ENCODE measurements at regions not wholly inside any gene's neighbourhood (a gene's known extent, or its start where the extent isn't known, plus 50 kb on each side); places are given as distances from the start of the nearest gene placed in this dataset.

GRCh38 chr3:182000447-182000846 lies 288.7 kb downstream of the SOX2 start:
- no peak overlapping the region for H2BK5ac ChIP-seq (ENCODE audit: low read depth, low read length, poor library complexity, severe bottlenecking)
- no peak overlapping the region for H2BK120ac ChIP-seq (ENCODE audit: low read depth, low read length)
- H4K20me1 ChIP-seq (ENCODE audit: insufficient read depth, low read length) = no peaks in the 10 kb centered on the region
- no peak overlapping the region for H2AK5ac ChIP-seq (ENCODE audit: low read depth, low read length)
- 42% methylated on average over 2 of the region's 5 CpGs; no CpG with 5 or more reads in 1 of the 2 experiments for WGBS, 2 experiments (ENCODE audit: extremely low coverage in 2 of 2, insufficient read length in 1 of 2)
- H3K27me3 ChIP-seq (ENCODE audit: control insufficient read depth, insufficient read depth, low read length) = no peaks in the 10 kb centered on the region
- H3K27ac ChIP-seq (ENCODE audit: insufficient read depth, low read length) = no peak overlapping the region
- no peaks in the 10 kb centered on the region for H3K36me3 ChIP-seq (ENCODE audit: control insufficient read depth, insufficient read depth, low read length)
- TF ChIP-seq BHLHE40 (IDR thresholded peaks at IDR 0.05; ENCODE audit: low read depth, low read length) (no peak), RAD21 (IDR thresholded peaks at IDR 0.05; ENCODE audit: low read length) (no peak), MAFK (IDR thresholded peaks at IDR 0.05; ENCODE audit: low read depth, low read length) (no peak), RFX5 (IDR thresholded peaks at IDR 0.05; ENCODE audit: low read depth, low read length) (no peak), MXI1 (IDR thresholded peaks at IDR 0.05; ENCODE audit: borderline replicate concordance, low read depth, low read length) (no peak), CTCF (conservative IDR thresholded peaks at IDR 0.05; ENCODE audit: low read depth, low read length) (no peak), CHD1 (IDR thresholded peaks at IDR 0.05; ENCODE audit: low read depth, low read length) (no peak), MAZ (IDR thresholded peaks at IDR 0.05; ENCODE audit: borderline replicate concordance, low read depth, low read length) (no peak), ELK1 (IDR thresholded peaks at IDR 0.05; ENCODE audit: borderline replicate concordance, low read depth, low read length) (no peak), SMC3 (IDR thresholded peaks at IDR 0.05; ENCODE audit: low read depth, low read length) (no peak), RCOR1 (IDR thresholded peaks at IDR 0.05; ENCODE audit: insufficient replicate concordance, low read length) (no peak), CEBPB (IDR thresholded peaks at IDR 0.05; ENCODE audit: low read depth, low read length) (no peak), POLR2A (IDR thresholded peaks at IDR 0.05; ENCODE audit: low read depth, low read length) (no peak), NFE2L2 (IDR thresholded peaks at IDR 0.05; ENCODE audit: low read depth, low read length) (no peak), FOS (IDR thresholded peaks at IDR 0.05; ENCODE audit: low read depth, low read length) (no peak)
- TF ChIP-seq, protein P1, sequence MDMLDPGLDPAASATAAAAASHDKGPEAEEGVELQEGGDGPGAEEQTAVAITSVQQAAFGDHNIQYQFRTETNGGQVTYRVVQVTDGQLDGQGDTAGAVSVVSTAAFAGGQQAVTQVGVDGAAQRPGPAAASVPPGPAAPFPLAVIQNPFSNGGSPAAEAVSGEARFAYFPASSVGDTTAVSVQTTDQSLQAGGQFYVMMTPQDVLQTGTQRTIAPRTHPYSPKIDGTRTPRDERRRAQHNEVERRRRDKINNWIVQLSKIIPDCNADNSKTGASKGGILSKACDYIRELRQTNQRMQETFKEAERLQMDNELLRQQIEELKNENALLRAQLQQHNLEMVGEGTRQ (IDR thresholded peaks at IDR 0.05; ENCODE audit: low read depth, low read length) = no peak
- CTCF ChIA-PET = no interaction called here
- peaks cover 28% of the 10 kb centered on the region for H3K9me3 ChIP-seq (ENCODE audit: control insufficient read depth, insufficient read depth, low read length)
- no peak overlapping the region for H3K9ac ChIP-seq (ENCODE audit: low read depth, low read length)
- no peak overlapping the region for H3K4ac ChIP-seq (ENCODE audit: low read depth, low read length)
- no peak overlapping the region for H2BK15ac ChIP-seq (ENCODE audit: low read depth, low read length)
- POLR2A ChIA-PET (ENCODE audit: unreplicated experiment) = no interaction called here
- H3K4me3 ChIP-seq (ENCODE audit: insufficient read depth, low read depth, low read length) = no peak overlapping the region
- no peak overlapping the region for H4K8ac ChIP-seq (ENCODE audit: low read depth in 2 of 2, low read length in 2 of 2)
- ATAC-seq (ENCODE audit: low read depth) (no peak), DNase-seq (no peak)
- no peak overlapping the region for H2AFZ ChIP-seq (replicated peaks; ENCODE audit: low read length, poor library complexity)
- no peak overlapping the region for H4K5ac ChIP-seq (ENCODE audit: low read depth, low read length)
- H3K23ac ChIP-seq (ENCODE audit: low read depth, low read length) = no peak overlapping the region
- no peaks in the 10 kb centered on the region for H3K79me1 ChIP-seq (ENCODE audit: low read depth in 1 of 2, low read length in 2 of 2)
- no peak overlapping the region for H3K18ac ChIP-seq (ENCODE audit: low read depth, low read length)
- H3K14ac ChIP-seq (replicated peaks; ENCODE audit: low read depth, low read length) = no peak overlapping the region
- H3K9me1 ChIP-seq (ENCODE audit: insufficient read depth, low read length) = no peaks in the 10 kb centered on the region
- in situ Hi-C loops (cut with MboI; ENCODE audit: low sequenced_read_pairs) (no loop called here), intact Hi-C loops (cut with micrococcal nuclease) (no loop called here), dilution Hi-C loops (cut with HindIII; ENCODE audit: low sequenced_read_pairs, unreplicated experiment) (no loop called here)
- H3K4me2 ChIP-seq (ENCODE audit: low read depth, low read length) = no peak overlapping the region
- BruUV-seq (replicated peaks) = no TSS peak
- H3K56ac ChIP-seq (ENCODE audit: extremely low read depth, insufficient read depth, low read length) = no peak overlapping the region
- H2AK9ac ChIP-seq (replicated peaks; ENCODE audit: low read depth, low read length, poor library complexity) = no peak overlapping the region
- no peak overlapping the region for H2BK20ac ChIP-seq (ENCODE audit: low read depth, low read length)
- no peaks in the 10 kb centered on the region for H3K4me1 ChIP-seq (ENCODE audit: control insufficient read depth, insufficient read depth, low read length)
- H4K91ac ChIP-seq (ENCODE audit: insufficient read depth, low read depth, low read length) = no peak overlapping the region
